Prostate gland (tissue), 2 donors: ENCODE measurements at regions not wholly inside any gene's neighbourhood (a gene's known extent, or its start where the extent isn't known, plus 50 kb on each side); places are given as distances from the start of the nearest gene placed in this dataset.

Experiments
- CTCF ChIP-seq, 4 experiments: fragments of 200-600 bp in 2 of 4; fragments of 450-650 bp in 2 of 4; sonication (generic) in 2 of 4; IDR thresholded peaks; 1 replicate in 3 of 4; 2 replicates in 1 of 4; pipeline ENCODE4 v1.5.1; 2016 to 2019; ENCODE audit warnings: antibody characterized with exemption in 4 of 4, mild to moderate bottlenecking in 2 of 4, moderate library complexity in 2 of 4
- POLR2A ChIP-seq: fragments of 450-650 bp; IDR thresholded peaks from one replicate; pipeline ENCODE4 v1.6.1; 2016; ENCODE audit warnings: antibody characterized with exemption, mild to moderate bottlenecking
- POLR2AphosphoS5 ChIP-seq: sonication (generic); formaldehyde crosslinking; IDR thresholded peaks from one replicate; pipeline ENCODE4 v1.6.1; 2017; ENCODE audit warnings: antibody characterized with exemption

- TF ChIP-seq CTCF (IDR thresholded peaks at IDR 0.05) (no peak), POLR2AphosphoS5 (no peak), POLR2A (no peak)
Observed at GRCh38 chr6:168222115-168223043, 97.2 kb downstream of the DACT2 start.
